ENCODE measurements at regions not wholly inside any gene's neighbourhood (a gene's known extent, or its start where the extent isn't known, plus 50 kb on each side); places are given as distances from the start of the nearest gene placed in this dataset.

- no peaks in the 10 kb centered on the region for H3K36me3 ChIP-seq
- peaks cover 5 to 22% (median 21%) of the 10 kb centered on the region in 3 donors for H3K4me1 ChIP-seq
- TF ChIP-seq POLR2A (IDR thresholded peaks at IDR 0.05) = no peak
- TF ChIP-seq CTCF (IDR thresholded peaks at IDR 0.05) = no peak
- WGBS, 2 donors = 84 to 91% methylated on average over 7 to 9 of the region's 10 CpGs
- no peaks in the 10 kb centered on the region for H3K9me3 ChIP-seq
- DNase-seq = no peak
- no peak overlapping the region for H3K27ac ChIP-seq
- H3K27me3 ChIP-seq = peaks cover 0 to 65% (median 0%) of the 10 kb centered on the region in 4 donors
- H3K4me3 ChIP-seq = no peak overlapping the region
- intact Hi-C loops (cut with DNase I) = no loop called here
These were observed 59.0 kb downstream of the FAM50B start for GRCh38 chr6:3908223-3908622.

DNA sequence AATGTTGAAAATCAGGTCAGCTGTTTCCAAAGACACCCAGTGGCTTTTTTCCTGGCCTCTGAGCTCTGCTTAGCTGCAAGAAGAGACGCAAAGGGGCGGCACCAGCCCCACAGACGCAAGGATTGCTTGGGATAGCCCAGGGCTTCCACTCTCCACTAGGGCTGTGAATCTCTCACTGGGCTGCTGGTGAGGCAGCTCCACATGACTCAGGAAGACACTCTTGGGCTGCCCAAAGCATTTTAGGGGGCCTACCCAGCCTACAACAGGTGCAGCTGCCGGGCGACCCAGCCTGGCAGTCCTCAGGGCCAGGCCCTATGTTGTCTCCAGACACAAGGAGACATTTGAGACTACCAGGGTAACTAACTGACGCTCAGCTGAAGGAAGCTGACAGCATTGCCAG is 59.8 kb downstream of the FAM50B start:
- no peak for DNase-seq
- Histone ChIP-seq H3K4me1 (peaks cover 6 to 28% (median 25%) of the 10 kb centered on the region in 3 donors), H3K27me3 (peaks cover 0 to 62% (median 0%) of the 10 kb centered on the region in 4 donors), H3K4me3 (no peak overlapping the region), H3K36me3 (no peaks in the 10 kb centered on the region), H3K9me3 (no peaks in the 10 kb centered on the region), H3K27ac (no peak overlapping the region)
- WGBS, 2 donors = 100% methylated on average over 3 of the region's 6 CpGs; no CpG with 5 or more reads in 1 of the 2 donors
- intact Hi-C loops (cut with DNase I) = no loop called here
- no peak for TF ChIP-seq POLR2A (IDR thresholded peaks at IDR 0.05)
- no peak for TF ChIP-seq CTCF (IDR thresholded peaks at IDR 0.05)

GRCh38 chr6:3910106-3910663 is 61.0 kb downstream of the FAM50B start:
- Histone ChIP-seq H3K27ac (no peak overlapping the region), H3K27me3 (peaks cover 0 to 61% (median 0%) of the 10 kb centered on the region in 4 donors), H3K4me1 (peaks cover 10 to 32% (median 25%) of the 10 kb centered on the region in 3 donors), H3K9me3 (no peaks in the 10 kb centered on the region), H3K4me3 (no peak overlapping the region), H3K36me3 (no peaks in the 10 kb centered on the region)
- TF ChIP-seq CTCF (IDR thresholded peaks at IDR 0.05) (no peak), POLR2A (IDR thresholded peaks at IDR 0.05) (no peak)
- whole genome bisulfite sequencing, 2 donors = 84 to 90% methylated on average over 5 to 7 of the region's 7 CpGs
- intact Hi-C loops (cut with DNase I) = no loop called here
- no peak for DNase-seq

DNA sequence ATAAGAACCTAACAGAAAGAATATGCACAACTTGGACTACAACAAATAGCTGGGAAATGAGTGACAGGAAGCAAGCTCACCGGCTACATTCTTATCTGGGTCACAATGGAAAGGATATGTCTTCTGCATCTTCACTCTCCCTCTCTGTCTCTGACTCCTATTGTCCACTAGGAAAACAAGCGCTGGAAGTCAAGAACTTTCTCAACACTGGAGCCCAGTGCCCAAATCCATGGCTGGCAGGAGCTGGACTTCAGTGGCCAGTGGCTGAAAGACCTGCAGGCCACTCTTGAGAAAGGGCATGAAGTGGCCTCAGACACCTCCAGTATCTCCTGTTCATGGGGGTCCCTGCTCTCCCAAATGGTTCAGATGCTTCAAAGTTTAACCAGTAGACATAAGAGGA is 62.0 kb downstream of the FAM50B start:
- no peak overlapping the region for H3K4me3 ChIP-seq
- peaks cover 0 to 58% (median 0%) of the 10 kb centered on the region in 4 donors for H3K27me3 ChIP-seq
- no peaks in the 10 kb centered on the region for H3K9me3 ChIP-seq
- peak overlapping the region in 1 of 4 donors; percentile 38 for H3K27ac ChIP-seq
- no peak for TF ChIP-seq POLR2A (IDR thresholded peaks at IDR 0.05)
- no peak for TF ChIP-seq CTCF (IDR thresholded peaks at IDR 0.05)
- intact Hi-C loops (cut with DNase I) = no loop called here
- WGBS, 2 donors = 75 to 89% methylated on average over 2 of the region's 2 CpGs
- H3K36me3 ChIP-seq = no peaks in the 10 kb centered on the region
- peaks cover 10 to 32% (median 25%) of the 10 kb centered on the region in 3 donors for H3K4me1 ChIP-seq
- no peak for DNase-seq

DNA sequence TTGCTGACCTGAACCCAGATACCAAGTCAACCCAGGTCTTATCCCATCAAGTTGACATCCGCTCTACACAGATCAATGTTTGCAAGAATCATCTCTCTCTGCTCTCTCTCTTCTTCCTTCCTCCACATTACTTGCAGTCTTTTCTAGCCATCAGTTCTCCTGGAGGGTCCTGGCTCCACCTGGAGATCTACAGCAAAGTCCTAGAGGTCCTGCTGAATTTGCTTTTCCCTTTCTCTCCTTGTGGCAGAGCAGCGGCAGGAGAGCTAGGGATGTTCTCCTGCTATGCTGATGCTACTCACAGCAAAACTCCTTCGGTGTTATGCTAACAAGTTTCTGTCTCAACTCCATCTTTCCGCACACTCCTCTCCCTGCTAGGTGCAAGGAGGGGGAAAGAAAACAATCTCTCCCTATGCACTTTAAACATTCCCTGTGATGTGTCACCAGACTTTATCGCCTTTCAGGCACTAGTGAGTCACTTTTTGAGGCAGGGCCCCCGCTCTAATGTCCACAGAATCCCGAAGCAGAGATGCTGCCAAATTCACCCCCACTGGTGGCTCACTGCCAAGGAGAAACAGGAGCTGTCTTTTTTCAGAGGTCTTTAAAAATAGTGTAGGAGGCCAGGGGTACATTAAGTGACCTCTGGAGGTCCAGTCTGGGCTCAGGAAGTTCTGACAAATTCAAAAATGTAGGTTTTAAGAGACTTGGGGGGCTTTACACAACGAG is 62.6 kb downstream of the FAM50B start:
- Histone ChIP-seq H3K27ac (peak overlapping the region in 3 of 4 donors; percentile 79 to 85 (median 85)), H3K36me3 (no peaks in the 10 kb centered on the region), H3K27me3 (peaks cover 0 to 51% (median 0%) of the 10 kb centered on the region in 4 donors), H3K4me1 (peaks cover 10 to 32% (median 25%) of the 10 kb centered on the region in 3 donors), H3K4me3 (no peak overlapping the region), H3K9me3 (no peaks in the 10 kb centered on the region)
- TF ChIP-seq CTCF (IDR thresholded peaks at IDR 0.05) (no peak), POLR2A (IDR thresholded peaks at IDR 0.05) (no peak)
- intact Hi-C loops (cut with DNase I) = no loop called here
- WGBS, 2 donors = 44 to 48% methylated on average over 8 of the region's 8 CpGs
- no peak for DNase-seq
